ENCODE measurements at regions not wholly inside any gene's neighbourhood (a gene's known extent, or its start where the extent isn't known, plus 50 kb on each side); places are given as distances from the start of the nearest gene placed in this dataset.
"Not testable (repeated sequence)": the region's sequence is repeated elsewhere in the genome, so short reads cannot be mapped to it uniquely, and the experiment has no call there.

DNA sequence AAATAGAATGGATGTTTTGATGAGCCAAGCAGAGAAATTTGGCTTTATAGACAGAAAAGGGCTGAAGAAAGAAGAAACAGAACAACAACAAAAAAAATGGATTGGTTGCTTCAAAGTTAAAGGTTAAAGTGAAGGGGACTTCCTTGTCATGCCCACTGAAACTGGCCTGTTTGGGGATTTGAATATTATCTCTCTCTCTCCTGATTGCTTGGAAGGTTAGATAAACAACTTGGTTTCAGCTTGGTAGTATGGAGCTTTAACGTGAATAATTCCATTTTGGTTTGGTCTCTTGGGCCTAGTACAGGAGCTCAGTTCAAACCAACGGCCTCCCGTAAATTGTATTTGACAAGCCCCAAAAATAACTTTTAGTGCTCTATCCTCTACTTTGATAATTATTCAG lies 70.8 kb upstream of the MBNL1 start:
- DNase-seq, result no peak

DNA sequence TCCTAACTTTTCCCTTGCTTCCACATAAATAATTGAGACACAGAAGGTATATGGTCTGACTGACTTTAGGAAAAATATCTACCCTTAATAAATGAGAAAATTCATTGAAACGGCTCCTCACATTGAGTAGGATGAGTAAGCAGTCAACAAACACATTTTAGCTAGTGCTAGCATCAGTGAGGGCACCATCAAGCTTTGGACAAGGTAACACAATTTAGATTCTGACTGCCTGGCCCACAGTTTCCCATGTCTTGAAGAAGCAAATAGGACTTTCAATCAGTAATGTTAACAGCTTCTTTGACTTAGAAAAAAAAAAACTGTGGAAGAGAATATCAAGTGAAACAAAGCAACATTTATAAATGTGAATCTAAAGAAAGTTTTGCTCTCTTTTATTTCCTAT lies 70.1 kb upstream of the MBNL1 start:
- DNase-seq, result no peak

- no peak for DNase-seq
Measured at GRCh38 chr3:152199102-152199840, 69.5 kb upstream of the MBNL1 start.

GRCh38 chr3:152200476-152201420 lies 68.0 kb upstream of the MBNL1 start:
- DNase-seq, result no peak

GRCh38 chr3:152202976-152203626 lies 65.6 kb upstream of the MBNL1 start:
- no peak for DNase-seq

DNA sequence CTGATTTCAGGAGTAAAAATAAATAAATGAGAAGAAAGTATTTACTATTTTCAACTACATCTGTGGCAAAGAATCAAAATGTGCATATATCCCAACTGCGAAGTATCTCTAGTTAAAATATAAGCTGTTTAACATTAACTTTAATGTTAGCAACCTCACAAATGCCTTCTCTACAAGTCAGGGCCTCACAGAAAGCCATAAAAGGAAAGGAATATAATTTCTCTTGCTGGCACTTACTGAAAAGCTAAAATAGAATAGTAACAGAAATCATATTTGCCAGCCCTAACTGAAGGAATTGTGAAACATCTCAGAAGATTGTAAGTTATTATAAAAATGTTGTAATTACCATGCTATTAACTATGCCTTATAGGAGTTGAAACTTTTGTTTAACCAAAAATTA lies 65.1 kb upstream of the MBNL1 start:
- no peak for DNase-seq

DNA sequence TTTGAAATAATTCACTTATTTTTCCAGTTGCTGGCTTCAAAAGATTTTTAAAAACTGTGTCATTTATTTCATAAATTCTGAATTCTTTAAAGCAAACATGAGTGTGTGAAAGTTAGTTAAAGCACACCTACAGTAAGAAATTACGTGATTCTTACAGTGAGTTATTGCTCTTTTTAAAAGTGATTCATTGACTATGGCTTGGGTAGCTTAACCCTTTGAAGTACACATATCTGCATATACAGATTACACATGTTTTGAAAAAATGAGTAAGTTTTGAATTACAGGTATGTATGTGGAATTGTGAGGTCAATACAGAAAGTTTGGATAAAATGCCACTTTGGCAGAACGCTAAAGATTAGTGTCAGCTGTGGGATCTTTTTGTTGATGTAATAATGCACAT lies 64.5 kb upstream of the MBNL1 start:
- no peak for DNase-seq

GRCh38 chr3:152205097-152205593 lies 63.6 kb upstream of the MBNL1 start:
- no peak for DNase-seq

DNA sequence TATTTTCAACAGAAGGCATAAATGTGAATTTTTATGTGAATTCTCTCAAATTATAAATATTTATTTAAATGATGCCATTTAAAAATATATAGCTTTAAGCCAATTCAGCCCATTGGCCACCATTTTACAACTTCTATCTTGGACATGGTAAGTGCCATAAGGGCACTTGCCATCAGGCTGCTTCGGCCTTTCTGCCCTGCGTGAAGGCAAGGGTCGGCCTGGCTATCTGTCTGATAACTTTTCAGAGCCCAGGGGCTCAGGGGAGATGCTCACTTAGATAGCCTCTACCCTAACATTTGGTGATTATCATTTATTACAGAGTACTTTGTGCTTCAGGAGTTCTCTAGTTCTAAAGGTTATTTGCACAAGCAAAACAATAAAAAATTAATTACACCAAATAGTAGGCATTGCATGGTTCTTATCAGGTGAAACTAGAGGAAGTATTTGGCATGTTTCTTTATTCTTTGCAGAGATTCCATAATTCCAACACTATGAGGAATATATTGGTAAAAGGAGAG lies 62.4 kb upstream of the MBNL1 start:
- DNase-seq, result no peak

GRCh38 chr3:152208439-152208838 lies 60.3 kb upstream of the MBNL1 start:
- no peak for DNase-seq

DNA sequence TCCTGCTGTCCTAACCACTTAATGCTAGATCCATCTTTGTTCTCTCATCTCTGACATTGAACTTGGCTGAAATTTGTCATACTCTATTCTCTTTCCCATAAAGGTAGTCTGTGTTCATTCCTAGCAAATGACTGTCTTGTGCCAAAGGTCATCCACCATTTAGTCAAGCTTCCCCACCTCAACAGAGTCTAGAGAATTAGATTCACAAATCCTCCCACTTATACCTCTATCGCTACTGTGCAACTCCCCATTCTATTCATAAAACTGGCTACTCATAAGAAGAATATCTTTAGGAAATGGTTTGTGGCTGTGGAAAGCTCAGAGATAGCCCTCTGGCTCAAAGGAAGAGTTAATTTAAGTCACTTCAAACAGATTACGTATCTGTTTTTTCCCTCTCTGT lies 59.7 kb upstream of the MBNL1 start:
- no peak for DNase-seq

GRCh38 chr3:152209776-152210175 lies 59.0 kb upstream of the MBNL1 start:
- no peak for DNase-seq

GRCh38 chr3:152210697-152211096 lies 58.0 kb upstream of the MBNL1 start:
- no peak for DNase-seq

DNA sequence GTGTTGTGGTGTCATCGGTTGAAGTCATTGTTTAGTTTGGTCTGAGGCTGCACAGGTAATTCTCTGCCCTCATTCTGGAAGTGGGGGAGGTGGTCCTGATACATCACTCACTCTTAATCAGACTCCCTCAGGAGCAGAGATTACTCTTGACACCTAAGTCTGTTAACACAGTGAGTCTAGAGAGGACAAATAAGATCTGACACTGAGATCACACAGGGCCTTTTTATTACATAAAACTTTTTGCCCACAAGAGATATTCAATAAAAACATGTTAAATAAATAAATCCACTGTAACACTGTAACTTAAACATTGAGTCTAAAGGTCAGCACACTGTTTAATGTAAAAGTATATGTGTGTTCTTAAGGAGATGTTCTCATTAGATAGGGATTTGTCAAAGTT lies 57.1 kb upstream of the MBNL1 start:
- DNase-seq, result no peak

DNA sequence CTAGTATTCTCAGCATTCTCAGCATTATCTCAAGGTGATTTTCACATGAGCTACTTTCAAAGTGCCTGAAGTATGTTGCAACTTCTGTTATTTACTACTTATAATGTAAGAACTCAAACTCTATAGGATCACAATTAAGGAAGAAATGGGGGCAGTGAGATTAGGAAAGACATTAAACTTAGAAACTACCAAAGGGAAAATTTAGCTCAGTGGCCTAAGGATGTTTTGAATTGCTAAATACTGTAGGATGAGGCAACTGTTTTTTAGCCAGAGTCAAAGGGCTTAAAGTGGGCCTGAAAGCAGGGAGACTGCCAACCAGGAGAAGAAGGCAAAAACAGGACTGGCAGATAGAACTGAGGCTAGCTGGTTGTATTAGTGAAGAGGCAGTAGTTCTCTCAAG lies 55.5 kb upstream of the MBNL1 start:
- no peak for DNase-seq

DNA sequence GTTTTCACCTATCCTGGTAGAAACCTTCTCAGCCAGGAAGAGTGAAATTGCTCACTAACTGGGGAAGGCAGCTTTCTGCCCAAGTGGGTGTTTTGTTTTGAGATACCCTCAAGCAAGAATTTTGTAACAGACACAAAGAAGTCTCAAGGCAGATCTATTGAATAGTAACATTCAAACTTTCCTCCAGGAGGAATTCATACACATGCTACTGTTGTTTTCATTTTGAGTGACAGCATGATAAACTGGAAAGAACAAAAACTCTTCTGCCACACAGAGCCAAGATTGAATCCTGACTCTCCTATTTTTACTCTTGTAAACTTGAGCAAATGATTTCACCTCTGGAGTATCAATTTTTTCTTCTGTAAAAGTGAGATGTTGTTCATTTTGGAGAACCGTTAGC lies 54.8 kb upstream of the MBNL1 start:
- DNase-seq, result no peak

- DNase-seq, result not testable (repeated sequence)
Measured at GRCh38 chr3:152216960-152217865, 51.5 kb upstream of the MBNL1 start.

DNA sequence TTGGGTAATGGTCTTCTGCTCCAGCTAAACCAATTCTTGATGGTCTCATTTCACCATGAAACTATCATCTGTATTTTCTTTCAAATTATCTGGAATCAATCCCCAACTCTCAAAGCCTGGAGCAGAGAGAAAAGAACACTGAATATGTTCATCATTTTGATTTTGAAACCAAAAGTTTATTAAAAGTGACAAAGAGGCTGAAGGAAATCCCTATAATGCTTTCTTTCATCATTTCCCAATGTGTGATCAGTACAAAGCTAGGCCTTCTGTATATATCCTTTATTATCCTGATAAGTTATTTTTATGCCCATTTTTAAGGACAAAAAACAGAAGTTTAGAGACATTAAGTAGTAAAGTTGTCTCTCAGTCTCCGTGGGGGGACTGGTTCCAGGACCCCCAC lies 50.1 kb upstream of the MBNL1 start:
- DNase-seq, result no peak
